Esophagus muscularis mucosa (tissue), 3 donors: ENCODE measurements at regions not wholly inside any gene's neighbourhood (a gene's known extent, or its start where the extent isn't known, plus 50 kb on each side); places are given as distances from the start of the nearest gene placed in this dataset.

Source experiments
- POLR2A ChIP-seq: fragments of 450-650 bp; IDR thresholded peaks from one replicate; pipeline ENCODE4 v1.6.1; 2017; ENCODE audit warnings: antibody characterized with exemption, moderate library complexity, mild to moderate bottlenecking, low read depth
- TF ChIP-seq, protein P1 (sequence below), 3 experiments: fragments of 200-600 bp in 2 of 3; fragments of 450-650 bp in 1 of 3; sonication (generic) in 2 of 3; IDR thresholded peaks; one replicate each; pipeline ENCODE4 v1.5.1; 2017 to 2019; ENCODE audit warnings: antibody characterized with exemption in 3 of 3, mild to moderate bottlenecking in 2 of 3, moderate library complexity in 1 of 3

GRCh38 chr21:23574932-23575331 lies 2032.3 kb downstream of the MRPL39 start:
- TF ChIP-seq, protein P1, sequence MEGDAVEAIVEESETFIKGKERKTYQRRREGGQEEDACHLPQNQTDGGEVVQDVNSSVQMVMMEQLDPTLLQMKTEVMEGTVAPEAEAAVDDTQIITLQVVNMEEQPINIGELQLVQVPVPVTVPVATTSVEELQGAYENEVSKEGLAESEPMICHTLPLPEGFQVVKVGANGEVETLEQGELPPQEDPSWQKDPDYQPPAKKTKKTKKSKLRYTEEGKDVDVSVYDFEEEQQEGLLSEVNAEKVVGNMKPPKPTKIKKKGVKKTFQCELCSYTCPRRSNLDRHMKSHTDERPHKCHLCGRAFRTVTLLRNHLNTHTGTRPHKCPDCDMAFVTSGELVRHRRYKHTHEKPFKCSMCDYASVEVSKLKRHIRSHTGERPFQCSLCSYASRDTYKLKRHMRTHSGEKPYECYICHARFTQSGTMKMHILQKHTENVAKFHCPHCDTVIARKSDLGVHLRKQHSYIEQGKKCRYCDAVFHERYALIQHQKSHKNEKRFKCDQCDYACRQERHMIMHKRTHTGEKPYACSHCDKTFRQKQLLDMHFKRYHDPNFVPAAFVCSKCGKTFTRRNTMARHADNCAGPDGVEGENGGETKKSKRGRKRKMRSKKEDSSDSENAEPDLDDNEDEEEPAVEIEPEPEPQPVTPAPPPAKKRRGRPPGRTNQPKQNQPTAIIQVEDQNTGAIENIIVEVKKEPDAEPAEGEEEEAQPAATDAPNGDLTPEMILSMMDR (IDR thresholded peaks at IDR 0.05): no peak
- TF ChIP-seq POLR2A: no peak
